ENCODE measurements at regions not wholly inside any gene's neighbourhood (a gene's known extent, or its start where the extent isn't known, plus 50 kb on each side); places are given as distances from the start of the nearest gene placed in this dataset.

GRCh38 chr14:26867171-26867757 lies 269.4 kb upstream of the NOVA1 start:
- TF ChIP-seq CREB1 (IDR thresholded peaks at IDR 0.05; ENCODE audit: low read depth) (no peak), USF1 (IDR thresholded peaks at IDR 0.05) (no peak), TAF1 (IDR thresholded peaks at IDR 0.05; ENCODE audit: low read depth) (no peak), EGR1 (IDR thresholded peaks at IDR 0.05) (no peak), YY1 (IDR thresholded peaks at IDR 0.05; ENCODE audit: low read depth) (no peak), TEAD4 (IDR thresholded peaks at IDR 0.05) (peak; percentile 47; the same call in 1 of the 2 replicates)

GRCh38 chr14:26870096-26870495 lies 272.3 kb upstream of the NOVA1 start:
- TF ChIP-seq YY1 (IDR thresholded peaks at IDR 0.05; ENCODE audit: low read depth) (no peak), USF1 (IDR thresholded peaks at IDR 0.05) (no peak), CEBPB (IDR thresholded peaks at IDR 0.05) (no peak), NFIC (IDR thresholded peaks at IDR 0.05) (no peak), REST (IDR thresholded peaks at IDR 0.05; ENCODE audit: low read depth) (no peak), FOXM1 (IDR thresholded peaks at IDR 0.05; ENCODE audit: borderline replicate concordance, low read depth) (no peak), CREB1 (IDR thresholded peaks at IDR 0.05; ENCODE audit: low read depth) (no peak), EGR1 (IDR thresholded peaks at IDR 0.05) (no peak), TEAD4 (IDR thresholded peaks at IDR 0.05) (no peak), RAD21 (IDR thresholded peaks at IDR 0.05; ENCODE audit: low read depth) (no peak), TCF12 (IDR thresholded peaks at IDR 0.05; ENCODE audit: low read depth) (no peak), TAF1 (IDR thresholded peaks at IDR 0.05; ENCODE audit: low read depth) (no peak), MAX (IDR thresholded peaks at IDR 0.05) (no peak), ZBTB7A (IDR thresholded peaks at IDR 0.05; ENCODE audit: low read depth) (no peak), EP300 (IDR thresholded peaks at IDR 0.05; ENCODE audit: borderline replicate concordance) (no peak)

GRCh38 chr14:26870722-26871617 lies 273.1 kb upstream of the NOVA1 start:
- TF ChIP-seq TEAD4 (IDR thresholded peaks at IDR 0.05) (no peak), CEBPB (IDR thresholded peaks at IDR 0.05) (no peak), EGR1 (IDR thresholded peaks at IDR 0.05) (no peak), MAX (IDR thresholded peaks at IDR 0.05) (no peak), USF1 (IDR thresholded peaks at IDR 0.05) (no peak)

GRCh38 chr14:26872515-26873361 lies 274.9 kb upstream of the NOVA1 start:
- TF ChIP-seq CEBPB (IDR thresholded peaks at IDR 0.05): no peak
- TF ChIP-seq TAF1 (IDR thresholded peaks at IDR 0.05; ENCODE audit: low read depth): no peak
- no peak for TF ChIP-seq ZBTB7A (IDR thresholded peaks at IDR 0.05; ENCODE audit: low read depth)
- TF ChIP-seq MAX (IDR thresholded peaks at IDR 0.05): no peak
- TF ChIP-seq REST (IDR thresholded peaks at IDR 0.05; ENCODE audit: low read depth): no peak
- TF ChIP-seq RAD21 (IDR thresholded peaks at IDR 0.05; ENCODE audit: low read depth): no peak
- TF ChIP-seq FOXM1 (IDR thresholded peaks at IDR 0.05; ENCODE audit: borderline replicate concordance, low read depth): no peak
- no peak for TF ChIP-seq TCF12 (IDR thresholded peaks at IDR 0.05; ENCODE audit: low read depth)
- TF ChIP-seq TEAD4 (IDR thresholded peaks at IDR 0.05): no peak
- no peak for TF ChIP-seq EGR1 (IDR thresholded peaks at IDR 0.05)
- no peak for TF ChIP-seq NFIC (IDR thresholded peaks at IDR 0.05)
- no peak for TF ChIP-seq YY1 (IDR thresholded peaks at IDR 0.05; ENCODE audit: low read depth)
- TF ChIP-seq CREB1 (IDR thresholded peaks at IDR 0.05; ENCODE audit: low read depth): no peak
- TF ChIP-seq USF1 (IDR thresholded peaks at IDR 0.05): no peak
- TF ChIP-seq EP300 (IDR thresholded peaks at IDR 0.05; ENCODE audit: borderline replicate concordance): no peak
